IMR-90 (cell line): ENCODE measurements at regions not wholly inside any gene's neighbourhood (a gene's known extent, or its start where the extent isn't known, plus 50 kb on each side); places are given as distances from the start of the nearest gene placed in this dataset.

Experiments used
- ATAC-seq: fragments of 200-7000 bp; cut with Tn5 transposase; 2 replicates; pipeline ENCODE4 v1.9.1; 2020; ENCODE audit warnings: low read depth, mild to moderate bottlenecking, moderate library complexity
- BruUV-seq: library from RNA; stranded (reverse); fragments of 400-500 nt; replicated peaks from 2 replicates; lab custom pipeline; 2021; lab: Mats Ljungman, UMichigan
- CTCF ChIA-PET: fragments of 300-600 bp; formaldehyde crosslinking; extraction: SDS; loops from one replicate; lab custom pipeline; 2021; ENCODE audit warnings: antibody characterized with exemption; lab: Yijun Ruan, JAX
- POLR2A ChIA-PET: fragments of 300-600 bp; sonication (Branson Sonifier 250); formaldehyde crosslinking; loops from one replicate; lab custom pipeline; 2022; ENCODE audit warnings: antibody characterized with exemption; ENCODE audit not compliant: unreplicated experiment; lab: Charles Lee
- DNase-seq: peaks from one replicate; pipeline ENCODE4 v3.0.0; 2013
- H2AFZ ChIP-seq: replicated peaks from 2 replicates; pipeline ENCODE3; 2013; ENCODE audit warnings: low read length, mild to moderate bottlenecking; ENCODE audit not compliant: poor library complexity
- H2AK5ac ChIP-seq: 2 replicates; pipeline ENCODE4 v1.6.1; 2013; ENCODE audit warnings: low read depth, low read length, inconsistent platforms
- H2AK9ac ChIP-seq: replicated peaks from 2 replicates; pipeline ENCODE3; 2013; ENCODE audit warnings: mild to moderate bottlenecking, low read depth, low read length, moderate library complexity; ENCODE audit not compliant: poor library complexity
- H2BK120ac ChIP-seq: 2 replicates; pipeline ENCODE4 v1.6.1; 2013; ENCODE audit warnings: low read depth, low read length, inconsistent platforms
- H2BK15ac ChIP-seq: 3 replicates; pipeline ENCODE4 v1.6.1; 2013; ENCODE audit warnings: low read depth, low read length, inconsistent platforms
- H2BK20ac ChIP-seq: 2 replicates; pipeline ENCODE4 v1.6.1; 2013; ENCODE audit warnings: low read depth, mild to moderate bottlenecking, inconsistent platforms, low read length, moderate library complexity
- H2BK5ac ChIP-seq: 2 replicates; pipeline ENCODE4 v1.6.1; 2013; ENCODE audit warnings: mild to moderate bottlenecking, low read depth, low read length, inconsistent platforms; ENCODE audit not compliant: poor library complexity, severe bottlenecking
- H3K14ac ChIP-seq: replicated peaks from 2 replicates; pipeline ENCODE4 v1.6.1; 2013; ENCODE audit warnings: low read depth, low read length, inconsistent platforms
- H3K18ac ChIP-seq: 2 replicates; pipeline ENCODE4 v1.6.1; 2013; ENCODE audit warnings: low read depth, low read length, control low read depth
- H3K23ac ChIP-seq: 2 replicates; pipeline ENCODE4 v1.6.1; 2013; ENCODE audit warnings: low read depth, low read length, inconsistent platforms
- H3K27ac ChIP-seq: 2 replicates; pipeline ENCODE4 v1.5.1; 2013; ENCODE audit warnings: mild to moderate bottlenecking, control low read depth, low read length; ENCODE audit not compliant: insufficient read depth
- H3K27me3 ChIP-seq: 2 replicates; pipeline ENCODE4 v1.6.1; 2013; ENCODE audit warnings: low read length; ENCODE audit not compliant: control insufficient read depth, insufficient read depth
- H3K36me3 ChIP-seq: 2 replicates; pipeline ENCODE4 v1.6.1; 2013; ENCODE audit warnings: low read length, mixed read lengths; ENCODE audit not compliant: control insufficient read depth, insufficient read depth
- H3K4ac ChIP-seq: 2 replicates; pipeline ENCODE4 v1.6.1; 2013; ENCODE audit warnings: low read depth, low read length, inconsistent platforms
- H3K4me1 ChIP-seq: 2 replicates; pipeline ENCODE4 v1.6.1; 2013; ENCODE audit warnings: low read length, mixed read lengths; ENCODE audit not compliant: control insufficient read depth, insufficient read depth
- H3K4me2 ChIP-seq: 2 replicates; pipeline ENCODE4 v1.6.1; 2013; ENCODE audit warnings: low read depth, mild to moderate bottlenecking, control low read depth, low read length, moderate library complexity
- H3K4me3 ChIP-seq: 2 replicates; pipeline ENCODE4 v1.5.1; 2013; ENCODE audit warnings: low read depth, mild to moderate bottlenecking, control low read depth, low read length, moderate library complexity; ENCODE audit not compliant: insufficient read depth
- H3K56ac ChIP-seq: 2 replicates; pipeline ENCODE4 v1.6.1; 2013; ENCODE audit warnings: low read length, inconsistent platforms; ENCODE audit not compliant: insufficient read depth; ENCODE audit errors: extremely low read depth
- H3K79me1 ChIP-seq, 2 experiments: 2 replicates each; pipeline ENCODE4 v1.6.1; 2013; ENCODE audit warnings: low read length in 2 of 2, inconsistent platforms in 1 of 2, low read depth in 1 of 2
- H3K9ac ChIP-seq: 2 replicates; pipeline ENCODE4 v1.6.1; 2013; ENCODE audit warnings: low read depth, low read length, control low read depth
- H3K9me1 ChIP-seq: 2 replicates; pipeline ENCODE4 v1.6.1; 2013; ENCODE audit warnings: low read length, inconsistent platforms; ENCODE audit not compliant: insufficient read depth
- H3K9me3 ChIP-seq: 2 replicates; pipeline ENCODE4 v1.6.1; 2013; ENCODE audit warnings: low read length; ENCODE audit not compliant: control insufficient read depth, insufficient read depth
- H4K20me1 ChIP-seq: 2 replicates; pipeline ENCODE4 v1.6.1; 2013; ENCODE audit warnings: low read length, inconsistent platforms; ENCODE audit not compliant: insufficient read depth
- H4K5ac ChIP-seq: 2 replicates; pipeline ENCODE4 v1.6.1; 2013; ENCODE audit warnings: mild to moderate bottlenecking, low read depth, low read length, control low read depth
- H4K8ac ChIP-seq, 2 experiments: 2 replicates each; pipeline ENCODE4 v1.6.1; 2013; ENCODE audit warnings: low read depth in 2 of 2, low read length in 2 of 2, control low read depth in 1 of 2, inconsistent platforms in 1 of 2
- H4K91ac ChIP-seq: 2 replicates; pipeline ENCODE4 v1.6.1; 2013; ENCODE audit warnings: low read depth, low read length, inconsistent platforms; ENCODE audit not compliant: insufficient read depth
- BHLHE40 ChIP-seq: fragments of 150-350 bp; IDR thresholded peaks from 2 replicates; pipeline ENCODE4 v1.6.1; 2016; ENCODE audit warnings: mild to moderate bottlenecking, low read depth, low read length
- CEBPB ChIP-seq: IDR thresholded peaks from 2 replicates; pipeline ENCODE4 v1.6.1; 2012; ENCODE audit warnings: low read depth, low read length, improper control_type of control experiment
- CHD1 ChIP-seq: IDR thresholded peaks from 2 replicates; pipeline ENCODE4 v1.6.1; 2012; ENCODE audit warnings: low read depth, low read length, improper control_type of control experiment
- CTCF ChIP-seq: conservative IDR thresholded peaks from 2 replicates; pipeline ENCODE4 v1.5.1; 2012; ENCODE audit warnings: mild to moderate bottlenecking, low read depth, low read length, improper control_type of control experiment
- FOS ChIP-seq: fragments of 150-350 bp; IDR thresholded peaks from 2 replicates; pipeline ENCODE4 v1.6.1; 2016; ENCODE audit warnings: low read depth, low read length
- MAFK ChIP-seq: IDR thresholded peaks from 2 replicates; pipeline ENCODE4 v1.6.1; 2012; ENCODE audit warnings: low read depth, low read length, improper control_type of control experiment
- MXI1 ChIP-seq: IDR thresholded peaks from 2 replicates; pipeline ENCODE4 v1.6.1; 2012; ENCODE audit warnings: low read depth, mild to moderate bottlenecking, low read length, moderate library complexity, borderline replicate concordance
- POLR2A ChIP-seq: IDR thresholded peaks from 2 replicates; pipeline ENCODE4 v1.6.1; 2012; ENCODE audit warnings: mild to moderate bottlenecking, low read depth, low read length
- RCOR1 ChIP-seq: IDR thresholded peaks from 2 replicates; pipeline ENCODE4 v1.6.1; 2012; ENCODE audit warnings: mild to moderate bottlenecking, low read length, improper control_type of control experiment; ENCODE audit not compliant: insufficient replicate concordance
- WGBS, 2 experiments: methylation state at CpG; one replicate each; pipeline versions ENCODE4 v1.1.5 to v1.1.7; 2013; ENCODE audit warnings: missing lambda C conversion rate in 2 of 2; ENCODE audit not compliant: insufficient read length in 1 of 2; ENCODE audit errors: extremely low coverage in 2 of 2; 5-methylcytosine and 5-hydroxymethylcytosine counted together
- dilution Hi-C: fragments of 300-500 bp; cut with HindIII; formaldehyde crosslinking; loops from one replicate; pipeline ENCODE4 v1.14.3; 2018; ENCODE audit warnings: low sequenced_read_pairs; ENCODE audit not compliant: unreplicated experiment
- in situ Hi-C: fragments of 300-500 bp; cut with MboI; formaldehyde crosslinking; loops from 3 replicates; pipeline ENCODE4 v1.14.3; 2019; ENCODE audit warnings: low sequenced_read_pairs, inconsistent platforms, mixed read lengths
- intact Hi-C: fragments of 100-400 bp; cut with micrococcal nuclease; formaldehyde crosslinking; loops from 2 replicates; pipeline ENCODE4 v1.10.0; 2022
- TF ChIP-seq, protein P1 (sequence below): fragments of 150-350 bp; IDR thresholded peaks from 2 replicates; pipeline ENCODE4 v1.6.1; 2016; ENCODE audit warnings: low read depth, mild to moderate bottlenecking, low read length, moderate library complexity, borderline replicate concordance

DNA sequence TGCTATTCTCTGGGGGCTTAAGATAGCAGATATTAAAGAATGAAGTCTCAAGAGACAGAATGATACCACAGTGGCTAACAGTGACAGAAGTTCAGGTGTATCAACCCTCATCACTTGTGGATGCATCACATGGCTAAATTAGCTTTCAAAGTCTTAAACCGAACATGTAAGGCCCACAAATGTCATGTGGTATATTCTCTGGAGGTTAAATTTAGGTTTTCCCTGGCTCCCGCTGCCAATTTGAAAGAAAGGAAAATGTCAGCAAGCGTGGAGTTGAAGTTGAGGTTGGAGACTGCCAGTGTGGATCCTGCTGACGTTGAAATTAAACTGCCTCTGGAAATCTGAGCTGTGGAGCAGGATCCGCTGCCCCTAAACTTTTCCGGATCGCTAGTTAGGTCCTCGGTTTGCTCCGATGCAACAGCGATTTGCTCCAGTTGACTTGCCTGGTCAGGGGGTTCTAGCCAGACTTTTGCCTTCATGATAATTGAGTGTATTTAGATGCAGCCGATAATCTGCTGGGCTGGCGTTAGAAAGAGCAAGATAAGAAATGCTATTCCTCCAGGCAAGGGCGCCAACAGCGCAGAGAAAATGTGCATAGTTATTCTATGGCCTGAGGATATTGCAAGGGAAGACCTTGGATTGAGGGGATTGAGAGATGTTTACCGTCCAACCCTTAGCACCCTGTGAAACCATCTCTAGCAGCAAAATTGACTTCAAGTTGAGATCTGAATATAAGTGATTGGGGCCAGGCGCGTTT, 443.9 kb downstream of the TMEM114 start:
- H3K4me3 ChIP-seq: no peak overlapping the region
- H2AK5ac ChIP-seq: no peak overlapping the region
- no peak overlapping the region for H3K18ac ChIP-seq
- H4K91ac ChIP-seq: no peak overlapping the region
- intact Hi-C loops (no loop called here), dilution Hi-C loops (no loop called here), in situ Hi-C loops (no loop called here)
- H3K27ac ChIP-seq: no peak overlapping the region
- no peak overlapping the region for H2BK120ac ChIP-seq
- no peak overlapping the region for H2BK20ac ChIP-seq
- H2AFZ ChIP-seq: no peak overlapping the region
- WGBS, 2 experiments: 74% methylated on average over 10 of the region's 17 CpGs; no CpG with 5 or more reads in 1 of the 2 experiments
- no peak overlapping the region for H3K14ac ChIP-seq
- no peaks in the 10 kb centered on the region for H4K20me1 ChIP-seq
- H3K56ac ChIP-seq: no peak overlapping the region
- POLR2A ChIA-PET: no interaction called here
- H3K36me3 ChIP-seq: no peaks in the 10 kb centered on the region
- no peak overlapping the region for H3K23ac ChIP-seq
- no peak overlapping the region for H2BK5ac ChIP-seq
- no peak for DNase-seq
- no peak overlapping the region for H3K9ac ChIP-seq
- H3K79me1 ChIP-seq: no peaks in the 10 kb centered on the region
- no peak overlapping the region for H4K8ac ChIP-seq
- H3K4me2 ChIP-seq: no peak overlapping the region
- CTCF ChIA-PET: interaction anchor here (0.5 kb wide), 1 partner anchor 1564 kb away, joined by 4 read pairs; no protein-coding TSS in a partner anchor
- H3K9me1 ChIP-seq: no peaks in the 10 kb centered on the region
- no peak for ATAC-seq
- H3K4me1 ChIP-seq: no peaks in the 10 kb centered on the region
- no peak overlapping the region for H3K4ac ChIP-seq
- no peak overlapping the region for H2BK15ac ChIP-seq
- no TSS peak for BruUV-seq
- no peak overlapping the region for H2AK9ac ChIP-seq
- TF ChIP-seq CEBPB (no peak), MXI1 (no peak), RCOR1 (no peak), CHD1 (no peak), FOS (no peak), MAFK (no peak), POLR2A (no peak), CTCF (no peak), BHLHE40 (no peak)
- TF ChIP-seq, protein P1, sequence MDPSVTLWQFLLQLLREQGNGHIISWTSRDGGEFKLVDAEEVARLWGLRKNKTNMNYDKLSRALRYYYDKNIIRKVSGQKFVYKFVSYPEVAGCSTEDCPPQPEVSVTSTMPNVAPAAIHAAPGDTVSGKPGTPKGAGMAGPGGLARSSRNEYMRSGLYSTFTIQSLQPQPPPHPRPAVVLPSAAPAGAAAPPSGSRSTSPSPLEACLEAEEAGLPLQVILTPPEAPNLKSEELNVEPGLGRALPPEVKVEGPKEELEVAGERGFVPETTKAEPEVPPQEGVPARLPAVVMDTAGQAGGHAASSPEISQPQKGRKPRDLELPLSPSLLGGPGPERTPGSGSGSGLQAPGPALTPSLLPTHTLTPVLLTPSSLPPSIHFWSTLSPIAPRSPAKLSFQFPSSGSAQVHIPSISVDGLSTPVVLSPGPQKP: no peak
- no peak overlapping the region for H4K5ac ChIP-seq
- peaks cover 7% of the 10 kb centered on the region; the same call in 1 of the 2 replicates for H3K9me3 ChIP-seq
- H3K27me3 ChIP-seq: no peaks in the 10 kb centered on the region
